Keratinocyte (primary cell): ENCODE measurements at regions not wholly inside any gene's neighbourhood (a gene's known extent, or its start where the extent isn't known, plus 50 kb on each side); places are given as distances from the start of the nearest gene placed in this dataset.

ENCODE experiments used
- EZH2 ChIP-seq: IDR thresholded peaks from one replicate; pipeline ENCODE4 v1.6.1; 2012; ENCODE audit warnings: inconsistent platforms, mild to moderate bottlenecking, low read length, moderate library complexity
- TF ChIP-seq, protein P1 (sequence below), 3 experiments: IDR thresholded peaks in 1 of 3; conservative IDR thresholded peaks in 1 of 3; optimal IDR thresholded peaks in 1 of 3; 2 replicates in 2 of 3; 3 replicates in 1 of 3; pipeline versions ENCODE3 to v1.5.1; 2011; ENCODE audit warnings: low read length in 3 of 3, mild to moderate bottlenecking in 3 of 3, moderate library complexity in 2 of 3, control low read depth in 1 of 3, inconsistent platforms in 1 of 3; ENCODE audit not compliant: insufficient read depth in 2 of 3; ENCODE audit errors: extremely low read depth in 1 of 3

GRCh38 chr3:110493438-110494092, 578.1 kb upstream of the NECTIN3 start:
- TF ChIP-seq, protein P1, sequence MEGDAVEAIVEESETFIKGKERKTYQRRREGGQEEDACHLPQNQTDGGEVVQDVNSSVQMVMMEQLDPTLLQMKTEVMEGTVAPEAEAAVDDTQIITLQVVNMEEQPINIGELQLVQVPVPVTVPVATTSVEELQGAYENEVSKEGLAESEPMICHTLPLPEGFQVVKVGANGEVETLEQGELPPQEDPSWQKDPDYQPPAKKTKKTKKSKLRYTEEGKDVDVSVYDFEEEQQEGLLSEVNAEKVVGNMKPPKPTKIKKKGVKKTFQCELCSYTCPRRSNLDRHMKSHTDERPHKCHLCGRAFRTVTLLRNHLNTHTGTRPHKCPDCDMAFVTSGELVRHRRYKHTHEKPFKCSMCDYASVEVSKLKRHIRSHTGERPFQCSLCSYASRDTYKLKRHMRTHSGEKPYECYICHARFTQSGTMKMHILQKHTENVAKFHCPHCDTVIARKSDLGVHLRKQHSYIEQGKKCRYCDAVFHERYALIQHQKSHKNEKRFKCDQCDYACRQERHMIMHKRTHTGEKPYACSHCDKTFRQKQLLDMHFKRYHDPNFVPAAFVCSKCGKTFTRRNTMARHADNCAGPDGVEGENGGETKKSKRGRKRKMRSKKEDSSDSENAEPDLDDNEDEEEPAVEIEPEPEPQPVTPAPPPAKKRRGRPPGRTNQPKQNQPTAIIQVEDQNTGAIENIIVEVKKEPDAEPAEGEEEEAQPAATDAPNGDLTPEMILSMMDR (optimal IDR thresholded peaks at IDR 0.05 in 1 of 3, IDR thresholded peaks at IDR 0.05 in 1 of 3, conservative IDR thresholded peaks at IDR 0.05 in 1 of 3; ENCODE audit: extremely low read depth in 1 of 3, insufficient read depth in 2 of 3, low read length in 3 of 3): no peak
- TF ChIP-seq EZH2: no peak
